ENCODE measurements at regions not wholly inside any gene's neighbourhood (a gene's known extent, or its start where the extent isn't known, plus 50 kb on each side); places are given as distances from the start of the nearest gene placed in this dataset.

DNA sequence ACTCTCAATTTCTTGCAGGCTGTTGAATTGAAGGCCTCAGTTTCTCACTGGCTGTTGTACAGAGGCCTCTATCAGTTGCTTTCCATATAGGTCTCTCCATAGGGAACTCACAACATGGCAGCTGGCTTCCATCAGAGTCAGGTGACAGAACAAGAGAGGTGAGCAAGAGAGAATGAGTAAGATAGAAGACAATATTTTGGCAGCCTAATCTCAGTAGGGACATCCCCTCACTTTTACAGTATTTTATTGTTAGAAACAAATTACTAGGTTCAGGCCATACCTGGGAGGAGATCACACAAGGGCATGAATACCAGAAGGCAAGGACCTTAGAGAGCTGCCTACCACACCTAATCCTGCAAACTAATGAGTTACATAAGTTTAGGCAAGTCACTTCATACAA lies 162.8 kb downstream of the ATP6V1G3 start:
- in situ Hi-C loops (cut with MboI; ENCODE audit: low sequenced_read_pairs, unreplicated experiment) = no loop called here
- TF ChIP-seq, protein P1, sequence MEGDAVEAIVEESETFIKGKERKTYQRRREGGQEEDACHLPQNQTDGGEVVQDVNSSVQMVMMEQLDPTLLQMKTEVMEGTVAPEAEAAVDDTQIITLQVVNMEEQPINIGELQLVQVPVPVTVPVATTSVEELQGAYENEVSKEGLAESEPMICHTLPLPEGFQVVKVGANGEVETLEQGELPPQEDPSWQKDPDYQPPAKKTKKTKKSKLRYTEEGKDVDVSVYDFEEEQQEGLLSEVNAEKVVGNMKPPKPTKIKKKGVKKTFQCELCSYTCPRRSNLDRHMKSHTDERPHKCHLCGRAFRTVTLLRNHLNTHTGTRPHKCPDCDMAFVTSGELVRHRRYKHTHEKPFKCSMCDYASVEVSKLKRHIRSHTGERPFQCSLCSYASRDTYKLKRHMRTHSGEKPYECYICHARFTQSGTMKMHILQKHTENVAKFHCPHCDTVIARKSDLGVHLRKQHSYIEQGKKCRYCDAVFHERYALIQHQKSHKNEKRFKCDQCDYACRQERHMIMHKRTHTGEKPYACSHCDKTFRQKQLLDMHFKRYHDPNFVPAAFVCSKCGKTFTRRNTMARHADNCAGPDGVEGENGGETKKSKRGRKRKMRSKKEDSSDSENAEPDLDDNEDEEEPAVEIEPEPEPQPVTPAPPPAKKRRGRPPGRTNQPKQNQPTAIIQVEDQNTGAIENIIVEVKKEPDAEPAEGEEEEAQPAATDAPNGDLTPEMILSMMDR (IDR thresholded peaks at IDR 0.05; ENCODE audit: borderline replicate concordance, control extremely low read depth, extremely low read depth, insufficient read depth, missing control alignments) = no peak
- no peak for DNase-seq (ENCODE audit: low spot score)

DNA sequence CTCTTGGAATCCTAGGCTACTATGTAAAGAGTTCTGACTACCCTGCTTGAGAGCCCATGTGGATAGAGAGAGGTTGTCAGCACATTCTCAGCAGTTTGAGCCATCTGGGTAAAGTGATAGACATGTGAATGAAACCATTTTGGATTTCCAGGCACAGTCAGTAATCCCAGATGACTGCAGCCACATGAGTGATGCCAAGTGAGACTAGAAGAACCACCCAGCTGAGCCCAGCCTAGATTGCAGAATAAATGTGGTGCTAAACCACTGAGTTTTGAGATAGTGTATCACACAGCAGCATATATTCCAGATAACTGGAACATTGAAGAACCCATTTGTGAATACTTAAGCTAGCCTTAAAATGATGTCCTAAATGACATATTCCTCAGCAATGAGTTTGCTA lies 166.2 kb downstream of the ATP6V1G3 start:
- TF ChIP-seq, protein P1 (IDR thresholded peaks at IDR 0.05; ENCODE audit: borderline replicate concordance, control extremely low read depth, extremely low read depth, insufficient read depth, missing control alignments) = no peak
- in situ Hi-C loops (cut with MboI; ENCODE audit: low sequenced_read_pairs, unreplicated experiment) = no loop called here
- DNase-seq (ENCODE audit: low spot score) = no peak

- in situ Hi-C loops (cut with MboI; ENCODE audit: low sequenced_read_pairs, unreplicated experiment) = no loop called here
- TF ChIP-seq, protein P1 (IDR thresholded peaks at IDR 0.05; ENCODE audit: borderline replicate concordance, control extremely low read depth, extremely low read depth, insufficient read depth, missing control alignments) = no peak
- DNase-seq (ENCODE audit: low spot score) = no peak
Observed at GRCh38 chr1:198373376-198373775, 167.1 kb downstream of the ATP6V1G3 start.

All from GM13976 (cell line).